Lower leg skin (tissue), 3 donors: ENCODE measurements at regions not wholly inside any gene's neighbourhood (a gene's known extent, or its start where the extent isn't known, plus 50 kb on each side); places are given as distances from the start of the nearest gene placed in this dataset.

ENCODE experiments used
- CTCF ChIP-seq, 3 donors: fragments of 450-650 bp; IDR thresholded peaks; one replicate each; pipeline ENCODE4 v1.5.1; 2016; ENCODE audit warnings: antibody characterized with exemption in 3 of 3, mild to moderate bottlenecking in 3 of 3, moderate library complexity in 2 of 3
- POLR2A ChIP-seq, 2 donors: fragments of 450-650 bp; IDR thresholded peaks; one replicate each; pipeline ENCODE4 v1.6.1; 2016 to 2017; ENCODE audit warnings: antibody characterized with exemption in 2 of 2, mild to moderate bottlenecking in 1 of 2, moderate library complexity in 1 of 2

DNA sequence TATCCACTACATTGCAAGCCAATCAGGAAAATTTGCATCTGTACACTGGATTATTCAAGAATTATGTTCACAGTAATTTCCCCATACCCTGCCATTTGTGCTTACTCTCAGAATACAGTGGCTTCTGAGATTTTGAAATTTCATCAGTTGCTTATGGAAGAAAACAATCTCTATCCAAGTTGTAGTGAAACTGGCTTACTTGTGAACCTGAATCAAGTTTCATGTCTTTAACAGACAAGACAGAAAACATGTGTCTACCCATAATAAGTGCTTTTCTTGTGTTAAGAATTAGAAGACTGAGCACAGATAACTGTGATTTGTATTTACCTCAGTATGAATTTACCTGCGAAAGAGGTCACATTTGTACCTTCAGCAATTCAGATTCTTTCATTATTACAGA lies 672.7 kb upstream of the ADGRL2 start:
- no peak for TF ChIP-seq CTCF (IDR thresholded peaks at IDR 0.05)
- TF ChIP-seq POLR2A (IDR thresholded peaks at IDR 0.05) = no peak
